ENCODE measurements at regions not wholly inside any gene's neighbourhood (a gene's known extent, or its start where the extent isn't known, plus 50 kb on each side); places are given as distances from the start of the nearest gene placed in this dataset.

GRCh38 chr14:34331728-34332623 lies 130.1 kb downstream of the SPTSSA start:
- H3K27me3 ChIP-seq: no peaks in the 10 kb centered on the region
- H3K9me3 ChIP-seq: no peaks in the 10 kb centered on the region
- peaks cover 0 to 7% (median 0%) of the 10 kb centered on the region in 4 donors for H3K4me1 ChIP-seq
- no peaks in the 10 kb centered on the region for H3K36me3 ChIP-seq
- intact Hi-C loops (cut with DNase I): no loop called here
- peak overlapping the region in 2 of 3 donors; percentile 31 to 67 for H3K27ac ChIP-seq
- TF ChIP-seq POLR2A (IDR thresholded peaks at IDR 0.05) (no peak), CTCF (IDR thresholded peaks at IDR 0.05) (peak; percentile 76 to 84 (median 80))
- no peak overlapping the region for H3K4me3 ChIP-seq
- WGBS (ENCODE audit: insufficient coverage, low coverage, low lambda C conversion rate, missing lambda C conversion rate): 43% methylated on average over 9 of the region's 9 CpGs
- peak; percentile 64 to 77 (median 72) for DNase-seq
- peak; percentile 88 to 93 (median 92) for ATAC-seq

- H3K4me1 ChIP-seq: peaks cover 0 to 7% (median 0%) of the 10 kb centered on the region in 4 donors
- no peak overlapping the region for H3K4me3 ChIP-seq
- ATAC-seq (no peak), DNase-seq (no peak)
- TF ChIP-seq CTCF (IDR thresholded peaks at IDR 0.05): no peak
- TF ChIP-seq POLR2A (IDR thresholded peaks at IDR 0.05): no peak
- WGBS (ENCODE audit: insufficient coverage, low coverage, low lambda C conversion rate, missing lambda C conversion rate): 0% methylated on average over 1 of the region's 1 CpG
- H3K27me3 ChIP-seq: no peaks in the 10 kb centered on the region
- H3K36me3 ChIP-seq: no peaks in the 10 kb centered on the region
- intact Hi-C loops (cut with DNase I): no loop called here
- H3K9me3 ChIP-seq: no peaks in the 10 kb centered on the region
- H3K27ac ChIP-seq: no peak overlapping the region
Measured at GRCh38 chr14:34330846-34331245, 131.2 kb downstream of the SPTSSA start.

- no peak for TF ChIP-seq CTCF (IDR thresholded peaks at IDR 0.05)
- no peak for TF ChIP-seq POLR2A (IDR thresholded peaks at IDR 0.05)
- WGBS (ENCODE audit: insufficient coverage, low coverage, low lambda C conversion rate, missing lambda C conversion rate): 55% methylated on average over 1 of the region's 1 CpG
- Histone ChIP-seq H3K36me3 (no peaks in the 10 kb centered on the region), H3K4me3 (no peak overlapping the region), H3K27ac (no peak overlapping the region), H3K9me3 (no peaks in the 10 kb centered on the region), H3K4me1 (peaks cover 0 to 7% (median 0%) of the 10 kb centered on the region in 4 donors), H3K27me3 (no peaks in the 10 kb centered on the region)
- DNase-seq: no peak
- intact Hi-C loops (cut with DNase I): loop anchor here in 1 of 2 donors (10.0 kb wide), 1 partner anchor 484 kb away; no protein-coding TSS in a partner anchor
- no peak for ATAC-seq
Measured at GRCh38 chr14:34329301-34329700, 132.7 kb downstream of the SPTSSA start.

- intact Hi-C loops (cut with DNase I): loop anchor here in 1 of 2 donors (10.0 kb wide), 1 partner anchor 483 kb away; no protein-coding TSS in a partner anchor
- H3K36me3 ChIP-seq: no peaks in the 10 kb centered on the region
- ATAC-seq: no peak
- H3K27me3 ChIP-seq: no peaks in the 10 kb centered on the region
- no peak overlapping the region for H3K4me3 ChIP-seq
- 67% methylated on average over 4 of the region's 4 CpGs for WGBS (ENCODE audit: insufficient coverage, low coverage, low lambda C conversion rate, missing lambda C conversion rate)
- no peak for DNase-seq
- H3K27ac ChIP-seq: no peak overlapping the region
- no peak for TF ChIP-seq POLR2A (IDR thresholded peaks at IDR 0.05)
- no peak for TF ChIP-seq CTCF (IDR thresholded peaks at IDR 0.05)
- peaks cover 0 to 7% (median 0%) of the 10 kb centered on the region in 4 donors for H3K4me1 ChIP-seq
- no peaks in the 10 kb centered on the region for H3K9me3 ChIP-seq
Measured at GRCh38 chr14:34328178-34328577, 133.9 kb downstream of the SPTSSA start.

Data from right lobe of liver (tissue), 6 donors.